OCI-LY3 (cell line): ENCODE measurements at regions not wholly inside any gene's neighbourhood (a gene's known extent, or its start where the extent isn't known, plus 50 kb on each side); places are given as distances from the start of the nearest gene placed in this dataset.

Experiments used
- H2AFZ ChIP-seq: fragments of 200-600, 300-600 bp; shearing (Covaris generic); 2 replicates; pipeline ENCODE4 v1.6.0; 2014; ENCODE audit warnings: antibody characterized with exemption, low read depth, low read length
- H3K27ac ChIP-seq: fragments of 200-600, 300-600 bp; sonication (generic); 2 replicates; pipeline ENCODE4 v1.5.1; 2014; ENCODE audit warnings: mild to moderate bottlenecking, low read length, moderate library complexity, mixed read lengths
- H3K27me3 ChIP-seq: fragments of 200-600, 300-600 bp; sonication (generic); 2 replicates; pipeline ENCODE4 v1.6.1; 2014; ENCODE audit warnings: low read depth, low read length, mixed read lengths
- H3K36me3 ChIP-seq: fragments of 200-600, 300-600 bp; sonication (generic); replicated peaks from 2 replicates; pipeline ENCODE3; 2014; ENCODE audit warnings: low read depth, low read length, mixed read lengths
- H3K4me1 ChIP-seq: fragments of 300-600, 200-600 bp; sonication (generic); 2 replicates; pipeline ENCODE4 v1.6.1; 2014; ENCODE audit warnings: low read length, mixed read lengths
- H3K4me2 ChIP-seq: fragments of 200-600, 300-600 bp; sonication (generic); 2 replicates; pipeline ENCODE4 v1.6.1; 2014; ENCODE audit warnings: low read length, mixed read lengths
- H3K4me3 ChIP-seq: fragments of 300-600, 200-600 bp; sonication (generic); 2 replicates; pipeline ENCODE4 v1.5.1; 2014; ENCODE audit warnings: antibody characterized with exemption, mild to moderate bottlenecking, low read length, moderate library complexity
- H3K79me2 ChIP-seq: fragments of 300-600, 200-600 bp; shearing (Covaris generic); 2 replicates; pipeline ENCODE4 v1.6.1; 2014; ENCODE audit warnings: mild to moderate bottlenecking, low read length, mixed read lengths
- H3K9ac ChIP-seq: fragments of 300-600, 200-600 bp; shearing (Covaris generic); 2 replicates; pipeline ENCODE4 v1.6.0; 2014; ENCODE audit warnings: mild to moderate bottlenecking, low read length, moderate library complexity
- H3K9me3 ChIP-seq: fragments of 200-600, 300-600 bp; shearing (Covaris generic); 2 replicates; pipeline ENCODE4 v1.6.1; 2014; ENCODE audit warnings: low read length, mixed read lengths; ENCODE audit not compliant: insufficient read depth
- H4K20me1 ChIP-seq: fragments of 200-600, 300-600 bp; sonication (generic); 2 replicates; pipeline ENCODE4 v1.6.1; 2016; ENCODE audit warnings: low read length, mixed read lengths; ENCODE audit not compliant: insufficient read depth
- CTCF ChIP-seq: fragments of 200-600, 300-600 bp; sonication (generic); IDR thresholded peaks from 2 replicates; pipeline ENCODE4 v1.5.1; 2014; ENCODE audit warnings: antibody characterized with exemption, low read length, low read depth
- EZH2phosphoT487 ChIP-seq: fragments of 200-600 bp; shearing (Covaris generic); IDR thresholded peaks from 2 replicates; pipeline ENCODE4 v1.6.1; 2018; ENCODE audit warnings: antibody characterized with exemption, mixed run types, low read depth

- H3K4me3 ChIP-seq: no peak overlapping the region
- no peak overlapping the region for H3K4me2 ChIP-seq
- no peak overlapping the region for H2AFZ ChIP-seq
- TF ChIP-seq CTCF (no peak), EZH2phosphoT487 (no peak)
- no peaks in the 10 kb centered on the region for H3K79me2 ChIP-seq
- H3K4me1 ChIP-seq: no peaks in the 10 kb centered on the region
- H3K27me3 ChIP-seq: no peaks in the 10 kb centered on the region
- H3K36me3 ChIP-seq: no peaks in the 10 kb centered on the region
- no peak overlapping the region for H3K9ac ChIP-seq
- H3K27ac ChIP-seq: no peak overlapping the region
- H3K9me3 ChIP-seq: no peaks in the 10 kb centered on the region
- no peaks in the 10 kb centered on the region for H4K20me1 ChIP-seq
Observed at GRCh38 chr1:87530042-87530807, 201.5 kb downstream of the LMO4 start.

- no peaks in the 10 kb centered on the region for H3K9me3 ChIP-seq
- H4K20me1 ChIP-seq: no peaks in the 10 kb centered on the region
- no peaks in the 10 kb centered on the region for H3K4me1 ChIP-seq
- H3K4me3 ChIP-seq: no peak overlapping the region
- TF ChIP-seq CTCF (no peak), EZH2phosphoT487 (no peak)
- H3K9ac ChIP-seq: no peak overlapping the region
- H3K27me3 ChIP-seq: no peaks in the 10 kb centered on the region
- H3K36me3 ChIP-seq: no peaks in the 10 kb centered on the region
- H3K27ac ChIP-seq: no peak overlapping the region
- no peak overlapping the region for H2AFZ ChIP-seq
- H3K79me2 ChIP-seq: no peaks in the 10 kb centered on the region
- H3K4me2 ChIP-seq: no peak overlapping the region
Observed at GRCh38 chr1:87535551-87535950, 206.9 kb downstream of the LMO4 start.

- no peak for TF ChIP-seq EZH2phosphoT487
- TF ChIP-seq CTCF: no peak
- H3K27ac ChIP-seq: no peak overlapping the region
- no peaks in the 10 kb centered on the region for H3K9me3 ChIP-seq
Observed at GRCh38 chr1:87539147-87539546, 210.5 kb downstream of the LMO4 start.

GRCh38 chr1:87542697-87543096, 214.0 kb downstream of the LMO4 start:
- Histone ChIP-seq H2AFZ (no peak overlapping the region), H3K79me2 (no peaks in the 10 kb centered on the region), H3K36me3 (no peaks in the 10 kb centered on the region), H3K9ac (no peak overlapping the region), H3K4me2 (no peak overlapping the region), H3K27me3 (no peaks in the 10 kb centered on the region), H3K4me3 (no peak overlapping the region), H4K20me1 (no peaks in the 10 kb centered on the region), H3K27ac (no peak overlapping the region), H3K4me1 (no peaks in the 10 kb centered on the region), H3K9me3 (no peaks in the 10 kb centered on the region)
- no peak for TF ChIP-seq CTCF

More at GRCh38 chr1:87539147-87539546, 210.5 kb downstream of the LMO4 start:
- Histone ChIP-seq H3K4me2 (no peak overlapping the region), H3K36me3 (no peaks in the 10 kb centered on the region), H4K20me1 (no peaks in the 10 kb centered on the region), H3K9ac (no peak overlapping the region), H3K27me3 (no peaks in the 10 kb centered on the region), H3K4me3 (no peak overlapping the region), H2AFZ (no peak overlapping the region), H3K79me2 (no peaks in the 10 kb centered on the region), H3K4me1 (no peaks in the 10 kb centered on the region)
